SK-N-SH (cell line): ENCODE measurements at regions not wholly inside any gene's neighbourhood (a gene's known extent, or its start where the extent isn't known, plus 50 kb on each side); places are given as distances from the start of the nearest gene placed in this dataset.

ENCODE experiments used
- CTCF ChIP-seq: fragments of 200-600 bp; sonication (generic); IDR thresholded peaks from 2 replicates; pipeline ENCODE4 v1.6.1; 2017; ENCODE audit warnings: antibody characterized with exemption, mild to moderate bottlenecking, moderate library complexity
- FOXM1 ChIP-seq: IDR thresholded peaks from 2 replicates; pipeline ENCODE4 v1.4.0; 2012; ENCODE audit warnings: low read depth, mild to moderate bottlenecking
- GABPA ChIP-seq: IDR thresholded peaks from 2 replicates; pipeline ENCODE4 v1.4.0; 2012; ENCODE audit warnings: low read depth, mild to moderate bottlenecking
- MAX ChIP-seq: IDR thresholded peaks from 2 replicates; pipeline ENCODE4 v1.4.0; 2012; ENCODE audit warnings: low read depth
- POLR2AphosphoS5 ChIP-seq: IDR thresholded peaks from 2 replicates; pipeline ENCODE4 v1.6.1; 2012; ENCODE audit warnings: low read depth, low read length
- SMC3 ChIP-seq: IDR thresholded peaks from 2 replicates; pipeline ENCODE4 v1.6.1; 2012; ENCODE audit warnings: low read depth, low read length, improper control_type of control experiment

- TF ChIP-seq CTCF (no peak), MAX (no peak), GABPA (no peak), SMC3 (no peak), FOXM1 (no peak), POLR2AphosphoS5 (no peak)
Measured at GRCh38 chr1:78825561-78825960, 175.9 kb downstream of the IFI44 start.
